ENCODE measurements at regions not wholly inside any gene's neighbourhood (a gene's known extent, or its start where the extent isn't known, plus 50 kb on each side); places are given as distances from the start of the nearest gene placed in this dataset.

GRCh38 chr1:232707142-232707541 is 77.2 kb upstream of the SIPA1L2 start:
- TF ChIP-seq CTCF (IDR thresholded peaks at IDR 0.05) (no peak), POLR2A (IDR thresholded peaks at IDR 0.05) (no peak)
